Upper lobe of left lung (tissue), 4 donors: ENCODE measurements at regions not wholly inside any gene's neighbourhood (a gene's known extent, or its start where the extent isn't known, plus 50 kb on each side); places are given as distances from the start of the nearest gene placed in this dataset.

ENCODE experiments used
- CTCF ChIP-seq, 6 experiments: fragments of 450-650 bp in 4 of 6; fragments of 200-600 bp in 2 of 6; sonication (generic) in 2 of 6; IDR thresholded peaks; one replicate each; pipeline ENCODE4 v1.5.1; 2016 to 2019; ENCODE audit warnings: antibody characterized with exemption in 6 of 6
- EP300 ChIP-seq, 4 donors: sonication (generic); formaldehyde crosslinking; IDR thresholded peaks; one replicate each; pipeline ENCODE4 v1.5.1; 2017; ENCODE audit warnings: antibody characterized with exemption in 4 of 4, control low read depth in 2 of 4
- POLR2A ChIP-seq, 4 donors: fragments of 450-650 bp; IDR thresholded peaks; one replicate each; pipeline ENCODE4 v1.5.1; 2016 to 2017; ENCODE audit warnings: antibody characterized with exemption in 4 of 4, mild to moderate bottlenecking in 2 of 4
- POLR2AphosphoS5 ChIP-seq, 2 donors: sonication (generic); formaldehyde crosslinking; IDR thresholded peaks; one replicate each; pipeline ENCODE4 v1.5.1; 2017; ENCODE audit warnings: antibody characterized with exemption in 2 of 2

DNA sequence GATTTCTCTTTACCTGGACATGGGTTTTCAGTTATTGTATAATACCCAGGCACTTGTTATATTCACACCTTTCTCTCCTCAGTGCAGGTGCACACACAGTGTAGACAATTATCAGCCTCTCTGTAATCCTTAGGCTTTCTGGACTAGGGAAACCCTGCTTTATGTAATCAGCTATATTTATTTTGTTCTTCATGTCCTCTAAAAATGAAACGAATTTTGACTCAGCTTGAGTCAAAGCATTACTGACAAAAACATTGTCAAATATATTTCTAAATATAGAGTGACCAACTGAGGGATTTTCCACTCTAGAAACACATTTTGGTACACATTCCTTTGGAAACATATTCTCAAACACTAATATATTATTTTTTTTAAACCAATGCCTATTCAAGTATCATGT is 144.8 kb upstream of the GULP1 start:
- TF ChIP-seq POLR2A (IDR thresholded peaks at IDR 0.05): no peak
- TF ChIP-seq CTCF (IDR thresholded peaks at IDR 0.05): no peak
- TF ChIP-seq POLR2AphosphoS5 (IDR thresholded peaks at IDR 0.05): no peak
- no peak for TF ChIP-seq EP300 (IDR thresholded peaks at IDR 0.05)
